ENCODE measurements at regions not wholly inside any gene's neighbourhood (a gene's known extent, or its start where the extent isn't known, plus 50 kb on each side); places are given as distances from the start of the nearest gene placed in this dataset.

- H2AFZ ChIP-seq (ENCODE audit: low read length), result no peak overlapping the region
- no peak overlapping the region for H3K4me2 ChIP-seq (ENCODE audit: low read depth, low read length, poor library complexity, severe bottlenecking)
- H3K4me1 ChIP-seq (ENCODE audit: insufficient read depth, low read length, poor library complexity, severe bottlenecking), result no peaks in the 10 kb centered on the region
- no peaks in the 10 kb centered on the region for H3K79me2 ChIP-seq (ENCODE audit: insufficient read depth, low read length)
- H3F3A ChIP-seq (ENCODE audit: low read depth), result no peaks in the 10 kb centered on the region
- H3K9ac ChIP-seq (ENCODE audit: low read depth, low read length, poor library complexity, severe bottlenecking), result no peak overlapping the region
- TF ChIP-seq CTCF (conservative IDR thresholded peaks at IDR 0.05; ENCODE audit: low read length) (no peak), EZH2phosphoT487 (IDR thresholded peaks at IDR 0.05; ENCODE audit: borderline replicate concordance) (no peak)
- H3K27me3 ChIP-seq (ENCODE audit: insufficient read depth, low read length, poor library complexity, severe bottlenecking), result no peaks in the 10 kb centered on the region
- no peak overlapping the region for H3K4me3 ChIP-seq (ENCODE audit: low read length, poor library complexity, severe bottlenecking)
- no peaks in the 10 kb centered on the region for H3K36me3 ChIP-seq (ENCODE audit: insufficient read depth, low read length)
- no peaks in the 10 kb centered on the region for H4K20me1 ChIP-seq (ENCODE audit: insufficient read depth, low read length, poor library complexity, severe bottlenecking)
- no peaks in the 10 kb centered on the region for H3K9me3 ChIP-seq (ENCODE audit: insufficient read depth, low read depth, low read length)
- H3K9me2 ChIP-seq (replicated peaks; ENCODE audit: low read depth, low read length), result no peaks in the 10 kb centered on the region
Measured at GRCh38 chr18:29651122-29651680, 1391.3 kb downstream of the DSC3 start.

GRCh38 chr18:29648891-29649290, 1393.7 kb downstream of the DSC3 start:
- TF ChIP-seq EZH2phosphoT487 (IDR thresholded peaks at IDR 0.05; ENCODE audit: borderline replicate concordance) (no peak), CTCF (conservative IDR thresholded peaks at IDR 0.05; ENCODE audit: low read length) (no peak)
- H3K4me2 ChIP-seq (ENCODE audit: low read depth, low read length, poor library complexity, severe bottlenecking), result no peak overlapping the region
- H3K9ac ChIP-seq (ENCODE audit: low read depth, low read length, poor library complexity, severe bottlenecking), result no peak overlapping the region
- no peaks in the 10 kb centered on the region for H3K36me3 ChIP-seq (ENCODE audit: insufficient read depth, low read length)
- H3K79me2 ChIP-seq (ENCODE audit: insufficient read depth, low read length), result no peaks in the 10 kb centered on the region
- H3K27me3 ChIP-seq (ENCODE audit: insufficient read depth, low read length, poor library complexity, severe bottlenecking), result no peaks in the 10 kb centered on the region
- H3K9me2 ChIP-seq (replicated peaks; ENCODE audit: low read depth, low read length), result no peaks in the 10 kb centered on the region
- H2AFZ ChIP-seq (ENCODE audit: low read length), result no peak overlapping the region
- H3F3A ChIP-seq (ENCODE audit: low read depth), result no peaks in the 10 kb centered on the region
- H3K4me3 ChIP-seq (ENCODE audit: low read length, poor library complexity, severe bottlenecking), result no peak overlapping the region
- H3K9me3 ChIP-seq (ENCODE audit: insufficient read depth, low read depth, low read length), result no peaks in the 10 kb centered on the region
- no peaks in the 10 kb centered on the region for H4K20me1 ChIP-seq (ENCODE audit: insufficient read depth, low read length, poor library complexity, severe bottlenecking)
- H3K4me1 ChIP-seq (ENCODE audit: insufficient read depth, low read length, poor library complexity, severe bottlenecking), result no peaks in the 10 kb centered on the region

- Histone ChIP-seq H3K9me3 (ENCODE audit: insufficient read depth, low read depth, low read length) (no peaks in the 10 kb centered on the region), H3K9me2 (replicated peaks; ENCODE audit: low read depth, low read length) (no peaks in the 10 kb centered on the region), H3K4me1 (ENCODE audit: insufficient read depth, low read length, poor library complexity, severe bottlenecking) (no peaks in the 10 kb centered on the region), H3K4me2 (ENCODE audit: low read depth, low read length, poor library complexity, severe bottlenecking) (no peak overlapping the region), H3K36me3 (ENCODE audit: insufficient read depth, low read length) (no peaks in the 10 kb centered on the region), H3K9ac (ENCODE audit: low read depth, low read length, poor library complexity, severe bottlenecking) (no peak overlapping the region), H3F3A (ENCODE audit: low read depth) (no peaks in the 10 kb centered on the region), H2AFZ (ENCODE audit: low read length) (no peak overlapping the region), H3K27me3 (ENCODE audit: insufficient read depth, low read length, poor library complexity, severe bottlenecking) (no peaks in the 10 kb centered on the region), H3K79me2 (ENCODE audit: insufficient read depth, low read length) (no peaks in the 10 kb centered on the region), H3K4me3 (ENCODE audit: low read length, poor library complexity, severe bottlenecking) (no peak overlapping the region), H4K20me1 (ENCODE audit: insufficient read depth, low read length, poor library complexity, severe bottlenecking) (no peaks in the 10 kb centered on the region)
- TF ChIP-seq CTCF (conservative IDR thresholded peaks at IDR 0.05; ENCODE audit: low read length) (no peak), EZH2phosphoT487 (IDR thresholded peaks at IDR 0.05; ENCODE audit: borderline replicate concordance) (no peak)
Measured at GRCh38 chr18:29647700-29648099, 1394.8 kb downstream of the DSC3 start.
